WERI-Rb-1 (cell line): ENCODE measurements at regions not wholly inside any gene's neighbourhood (a gene's known extent, or its start where the extent isn't known, plus 50 kb on each side); places are given as distances from the start of the nearest gene placed in this dataset.

Experiments used
- DNase-seq: peaks from one replicate; pipeline ENCODE4 v3.0.0-alpha.2; 2020
- H3K27ac ChIP-seq: fragments of 250-450 bp; sonication (Bioruptor Pico); 2 replicates; pipeline ENCODE4 v1.5.1; 2020; ENCODE audit warnings: mild to moderate bottlenecking, moderate library complexity
- H3K27me3 ChIP-seq: fragments of 250-450 bp; sonication (Bioruptor Pico); 2 replicates; pipeline ENCODE4 v1.5.1; 2021; ENCODE audit warnings: mild to moderate bottlenecking, low read depth, moderate library complexity; ENCODE audit not compliant: insufficient read depth, severe bottlenecking
- H3K36me3 ChIP-seq: fragments of 250-450 bp; sonication (Bioruptor Pico); 2 replicates; pipeline ENCODE4 v1.5.1; 2020; ENCODE audit warnings: mild to moderate bottlenecking, moderate library complexity
- H3K4me3 ChIP-seq: 2 replicates; pipeline ENCODE4 v1.5.1; 2011; ENCODE audit warnings: low read depth, mild to moderate bottlenecking, control low read depth, low read length
- H3K9me3 ChIP-seq: fragments of 250-450 bp; sonication (Bioruptor Pico); 2 replicates; pipeline ENCODE4 v1.5.1; 2021; ENCODE audit warnings: mild to moderate bottlenecking, moderate library complexity; ENCODE audit not compliant: severe bottlenecking
- TF ChIP-seq, protein P1 (sequence below): IDR thresholded peaks from 2 replicates; pipeline ENCODE4 v1.5.1; 2011; ENCODE audit warnings: low read depth, mild to moderate bottlenecking, control low read depth, inconsistent platforms, low read length

DNA sequence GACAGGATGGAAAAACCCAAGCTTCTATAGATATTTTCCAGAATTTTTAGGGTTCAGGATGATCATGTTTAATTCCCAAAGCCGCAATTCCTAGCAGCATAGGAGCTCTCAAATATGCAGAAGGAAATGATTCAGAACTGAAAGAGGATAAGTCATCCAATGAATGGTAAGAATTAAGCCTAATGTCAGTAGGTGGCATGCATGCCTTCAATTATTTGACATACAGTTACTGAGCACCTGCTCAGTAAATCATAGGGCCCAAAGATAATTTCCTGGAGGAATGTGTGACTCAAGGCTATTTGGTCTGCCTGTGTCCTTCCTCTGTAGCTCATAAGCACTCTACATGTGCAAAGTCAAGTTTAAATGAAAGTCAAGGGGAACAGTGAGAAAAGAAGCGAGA is 116.8 kb upstream of the SLC38A4 start:
- no peaks in the 10 kb centered on the region for H3K9me3 ChIP-seq
- no peaks in the 10 kb centered on the region for H3K27me3 ChIP-seq
- H3K4me3 ChIP-seq, result no peak overlapping the region
- TF ChIP-seq, protein P1, sequence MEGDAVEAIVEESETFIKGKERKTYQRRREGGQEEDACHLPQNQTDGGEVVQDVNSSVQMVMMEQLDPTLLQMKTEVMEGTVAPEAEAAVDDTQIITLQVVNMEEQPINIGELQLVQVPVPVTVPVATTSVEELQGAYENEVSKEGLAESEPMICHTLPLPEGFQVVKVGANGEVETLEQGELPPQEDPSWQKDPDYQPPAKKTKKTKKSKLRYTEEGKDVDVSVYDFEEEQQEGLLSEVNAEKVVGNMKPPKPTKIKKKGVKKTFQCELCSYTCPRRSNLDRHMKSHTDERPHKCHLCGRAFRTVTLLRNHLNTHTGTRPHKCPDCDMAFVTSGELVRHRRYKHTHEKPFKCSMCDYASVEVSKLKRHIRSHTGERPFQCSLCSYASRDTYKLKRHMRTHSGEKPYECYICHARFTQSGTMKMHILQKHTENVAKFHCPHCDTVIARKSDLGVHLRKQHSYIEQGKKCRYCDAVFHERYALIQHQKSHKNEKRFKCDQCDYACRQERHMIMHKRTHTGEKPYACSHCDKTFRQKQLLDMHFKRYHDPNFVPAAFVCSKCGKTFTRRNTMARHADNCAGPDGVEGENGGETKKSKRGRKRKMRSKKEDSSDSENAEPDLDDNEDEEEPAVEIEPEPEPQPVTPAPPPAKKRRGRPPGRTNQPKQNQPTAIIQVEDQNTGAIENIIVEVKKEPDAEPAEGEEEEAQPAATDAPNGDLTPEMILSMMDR, result no peak
- DNase-seq, result no peak
- H3K36me3 ChIP-seq, result no peaks in the 10 kb centered on the region
- no peak overlapping the region for H3K27ac ChIP-seq

DNA sequence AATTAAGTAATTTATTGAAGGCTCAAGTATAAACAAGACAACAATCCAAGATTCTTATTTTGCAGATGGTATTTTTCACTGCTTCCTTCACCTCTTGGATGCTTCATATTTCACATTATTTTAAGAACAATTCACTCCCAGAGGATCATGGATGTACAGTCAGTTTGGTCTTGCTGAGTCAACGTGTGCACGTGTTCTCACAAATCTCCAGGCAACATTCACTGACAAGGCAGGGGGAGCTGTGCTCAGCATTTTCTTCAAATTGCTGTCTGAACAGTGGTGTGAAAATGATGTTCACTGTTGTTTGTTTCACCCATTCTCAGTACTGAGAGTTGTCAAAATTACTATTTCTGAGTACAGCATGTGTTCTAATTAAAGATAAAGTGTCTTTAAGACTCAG is 118.3 kb upstream of the SLC38A4 start:
- Histone ChIP-seq H3K4me3 (no peak overlapping the region), H3K27ac (no peak overlapping the region), H3K9me3 (no peaks in the 10 kb centered on the region), H3K27me3 (no peaks in the 10 kb centered on the region), H3K36me3 (no peaks in the 10 kb centered on the region)
- no peak for DNase-seq
- TF ChIP-seq, protein P1, result no peak

DNA sequence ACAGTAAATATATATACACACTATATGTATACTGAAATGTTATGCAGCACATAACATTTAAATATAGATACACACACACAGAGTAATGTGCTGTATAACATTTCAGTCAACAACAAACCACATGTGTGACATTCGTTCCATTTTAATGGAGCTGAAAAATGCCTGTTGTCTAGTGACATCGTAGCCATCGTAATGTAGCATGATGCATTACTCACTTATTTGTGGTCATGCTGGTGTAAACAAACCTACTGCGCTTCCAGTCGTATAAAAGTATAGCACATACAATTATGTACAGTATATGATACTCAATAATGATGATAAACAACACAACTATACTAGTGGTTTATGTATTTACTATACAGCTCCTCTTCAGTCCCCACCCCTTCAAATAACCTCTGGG is 119.0 kb upstream of the SLC38A4 start:
- Histone ChIP-seq H3K4me3 (no peak overlapping the region), H3K27me3 (no peaks in the 10 kb centered on the region), H3K27ac (no peak overlapping the region), H3K9me3 (no peaks in the 10 kb centered on the region), H3K36me3 (no peaks in the 10 kb centered on the region)
- no peak for DNase-seq
- TF ChIP-seq, protein P1, result no peak

DNA sequence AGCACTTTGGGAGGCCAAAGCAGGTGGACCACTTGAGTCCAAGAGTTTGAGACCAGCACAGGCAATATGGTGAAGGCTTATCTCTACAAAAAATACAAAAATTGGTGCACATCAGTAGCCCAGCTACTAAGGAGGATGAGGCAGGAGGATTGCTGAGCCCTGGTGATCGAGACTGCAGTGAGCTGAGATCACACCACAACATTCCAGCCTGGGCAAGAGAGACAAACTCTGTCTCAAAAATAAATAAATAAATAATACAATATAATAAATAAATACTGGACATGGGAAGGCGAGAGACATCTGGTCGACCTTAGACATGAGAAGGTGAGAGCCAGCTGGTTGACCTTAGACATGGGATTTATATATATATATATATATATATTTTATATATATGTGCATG is 119.8 kb upstream of the SLC38A4 start:
- DNase-seq, result no peak
- Histone ChIP-seq H3K27me3 (no peaks in the 10 kb centered on the region), H3K9me3 (no peaks in the 10 kb centered on the region), H3K36me3 (no peaks in the 10 kb centered on the region), H3K27ac (no peak overlapping the region), H3K4me3 (no peak overlapping the region)
- TF ChIP-seq, protein P1, result no peak

DNA sequence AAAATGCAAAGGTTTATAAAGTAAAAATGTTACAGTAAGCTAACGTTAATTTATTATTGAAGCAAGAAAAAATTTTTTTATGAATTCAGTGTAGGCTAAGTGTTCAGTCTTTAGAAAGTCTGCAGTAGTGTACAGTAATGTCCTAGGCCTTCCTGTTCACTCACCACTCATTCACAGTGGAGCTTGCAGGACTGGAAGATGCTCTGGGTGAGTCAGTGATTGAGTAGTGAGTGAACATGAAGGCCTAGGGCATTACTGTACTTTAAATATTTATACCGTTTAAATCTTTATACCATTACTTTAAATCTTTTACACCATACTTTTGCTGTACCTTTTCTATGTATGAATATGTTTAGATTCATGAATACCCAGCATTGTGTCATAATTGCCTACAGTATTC is 120.3 kb upstream of the SLC38A4 start:
- Histone ChIP-seq H3K27me3 (no peaks in the 10 kb centered on the region), H3K4me3 (no peak overlapping the region), H3K36me3 (no peaks in the 10 kb centered on the region), H3K27ac (no peak overlapping the region), H3K9me3 (no peaks in the 10 kb centered on the region)
- no peak for DNase-seq
- TF ChIP-seq, protein P1, result no peak

DNA sequence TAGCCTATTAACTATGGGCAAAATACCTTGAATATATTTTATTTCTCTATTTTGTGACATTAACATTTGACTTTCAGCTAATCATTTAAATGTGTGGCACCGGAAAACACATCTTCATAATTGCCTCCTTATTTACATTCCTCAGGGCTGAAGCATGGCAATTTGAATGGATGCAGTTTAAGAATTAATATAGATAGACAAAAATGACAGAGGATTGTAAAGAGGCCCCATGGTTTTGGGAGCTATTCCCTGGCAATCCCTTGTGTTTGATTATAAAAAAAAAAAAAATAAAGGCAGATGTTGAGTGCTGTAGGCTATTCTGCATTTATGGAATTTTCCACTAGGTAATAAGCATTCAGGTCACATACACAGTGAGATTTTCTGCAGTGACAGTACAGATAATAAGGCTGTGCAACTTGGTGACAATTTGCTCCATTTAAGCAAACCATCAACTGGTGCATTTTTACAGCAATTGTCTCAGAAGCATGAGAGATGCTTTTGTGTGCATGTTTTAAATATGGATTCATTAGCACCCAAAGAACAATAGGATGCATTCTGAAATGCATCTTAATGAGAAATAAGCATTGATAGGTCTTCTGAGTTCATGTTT is 123.2 kb upstream of the SLC38A4 start:
- Histone ChIP-seq H3K9me3 (no peaks in the 10 kb centered on the region), H3K36me3 (no peaks in the 10 kb centered on the region), H3K27me3 (peaks cover 4% of the 10 kb centered on the region), H3K4me3 (no peak overlapping the region), H3K27ac (no peak overlapping the region)
- TF ChIP-seq, protein P1, result no peak
- no peak for DNase-seq
